AG10803 (cell line): ENCODE measurements at regions not wholly inside any gene's neighbourhood (a gene's known extent, or its start where the extent isn't known, plus 50 kb on each side); places are given as distances from the start of the nearest gene placed in this dataset.
"Not testable (repeated sequence)": the region's sequence is repeated elsewhere in the genome, so short reads cannot be mapped to it uniquely, and the experiment has no call there.

ENCODE experiments used
- DNase-seq: peaks from one replicate; pipeline ENCODE4 v3.0.0; 2010; ENCODE audit warnings: low read depth
- H3K4me3 ChIP-seq: 2 replicates; pipeline ENCODE4 v1.5.1; 2011; ENCODE audit warnings: mild to moderate bottlenecking, low read length, control low read depth
- TF ChIP-seq, protein P1 (sequence below): conservative IDR thresholded peaks from 2 replicates; pipeline ENCODE4 v1.5.1; 2011; ENCODE audit warnings: mild to moderate bottlenecking, low read length, control low read depth, inconsistent platforms

DNA sequence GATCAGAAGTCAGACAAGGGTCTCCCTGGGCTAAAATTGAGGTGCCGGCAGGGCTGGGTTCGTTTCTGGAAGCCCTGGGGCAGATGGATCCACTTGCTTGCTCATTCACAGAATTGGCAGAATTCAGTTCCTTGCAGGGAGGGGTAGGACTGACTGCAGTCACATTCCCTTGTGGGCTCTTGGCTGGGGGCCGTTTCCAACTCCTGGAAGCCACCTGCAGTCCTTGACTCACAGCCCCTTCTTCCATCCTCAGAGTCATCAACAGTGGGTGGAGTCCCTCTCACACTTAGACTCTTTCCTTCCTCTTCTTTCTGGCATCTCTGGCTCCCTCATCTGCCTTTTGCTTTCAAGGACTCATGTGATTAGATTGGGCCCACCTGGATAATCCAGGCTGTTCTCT, 54.6 kb upstream of the NANOS1 start:
- H3K4me3 ChIP-seq: no peak overlapping the region
- TF ChIP-seq, protein P1, sequence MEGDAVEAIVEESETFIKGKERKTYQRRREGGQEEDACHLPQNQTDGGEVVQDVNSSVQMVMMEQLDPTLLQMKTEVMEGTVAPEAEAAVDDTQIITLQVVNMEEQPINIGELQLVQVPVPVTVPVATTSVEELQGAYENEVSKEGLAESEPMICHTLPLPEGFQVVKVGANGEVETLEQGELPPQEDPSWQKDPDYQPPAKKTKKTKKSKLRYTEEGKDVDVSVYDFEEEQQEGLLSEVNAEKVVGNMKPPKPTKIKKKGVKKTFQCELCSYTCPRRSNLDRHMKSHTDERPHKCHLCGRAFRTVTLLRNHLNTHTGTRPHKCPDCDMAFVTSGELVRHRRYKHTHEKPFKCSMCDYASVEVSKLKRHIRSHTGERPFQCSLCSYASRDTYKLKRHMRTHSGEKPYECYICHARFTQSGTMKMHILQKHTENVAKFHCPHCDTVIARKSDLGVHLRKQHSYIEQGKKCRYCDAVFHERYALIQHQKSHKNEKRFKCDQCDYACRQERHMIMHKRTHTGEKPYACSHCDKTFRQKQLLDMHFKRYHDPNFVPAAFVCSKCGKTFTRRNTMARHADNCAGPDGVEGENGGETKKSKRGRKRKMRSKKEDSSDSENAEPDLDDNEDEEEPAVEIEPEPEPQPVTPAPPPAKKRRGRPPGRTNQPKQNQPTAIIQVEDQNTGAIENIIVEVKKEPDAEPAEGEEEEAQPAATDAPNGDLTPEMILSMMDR: no peak
- DNase-seq: no peak

DNA sequence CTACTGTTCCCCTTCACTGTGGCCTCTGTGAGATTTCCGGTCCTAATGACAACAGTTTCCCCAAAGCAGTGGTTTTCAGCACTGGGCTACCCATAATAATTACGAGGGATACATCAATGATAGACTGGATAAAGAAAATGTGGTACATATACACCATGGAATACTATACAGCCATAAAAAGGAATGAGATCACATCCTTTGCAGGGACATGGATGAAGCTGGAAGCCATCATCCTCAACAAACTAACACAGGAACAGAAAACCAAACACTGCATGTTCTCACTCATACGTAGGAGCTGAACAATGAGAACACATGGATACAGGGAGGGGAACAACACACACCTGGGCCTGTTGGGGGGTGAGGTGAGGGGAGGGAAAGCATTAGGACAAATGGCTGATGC, 53.3 kb upstream of the NANOS1 start:
- H3K4me3 ChIP-seq, DNase-seq: not testable (repeated sequence)

GRCh38 chr10:118977022-118977599, 52.4 kb upstream of the NANOS1 start:
- DNase-seq: no peak
- TF ChIP-seq, protein P1: no peak
- H3K4me3 ChIP-seq: no peak overlapping the region

DNA sequence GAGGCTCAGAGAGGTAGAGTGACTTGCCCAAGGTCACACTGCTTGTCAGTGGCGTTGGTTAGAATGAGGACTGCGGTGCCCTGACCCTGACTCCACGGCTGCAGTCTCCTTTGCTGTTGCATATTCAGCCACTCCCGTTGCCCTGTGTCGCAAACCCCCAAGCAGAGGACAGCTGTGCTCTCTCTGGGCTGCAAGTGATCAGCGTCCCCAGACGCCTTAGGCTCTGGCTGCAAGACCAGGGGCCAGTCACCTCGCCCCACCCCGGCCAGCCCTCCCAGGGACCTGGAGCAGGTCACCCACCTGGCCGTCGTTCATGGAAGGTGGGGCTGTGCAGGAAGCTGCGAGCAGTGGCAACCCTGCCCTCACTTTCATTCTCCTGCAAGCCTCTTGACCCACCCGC, 51.7 kb upstream of the NANOS1 start:
- TF ChIP-seq, protein P1: no peak
- DNase-seq: no peak
- no peak overlapping the region for H3K4me3 ChIP-seq

- no peak overlapping the region for H3K4me3 ChIP-seq
- TF ChIP-seq, protein P1: no peak
- DNase-seq: no peak
These were observed 51.1 kb upstream of the NANOS1 start for GRCh38 chr10:118978316-118978997.

- TF ChIP-seq, protein P1: no peak
- no peak overlapping the region for H3K4me3 ChIP-seq
- no peak for DNase-seq
These were observed 50.5 kb upstream of the NANOS1 start for GRCh38 chr10:118978998-118979350.

GRCh38 chr10:118979661-118980060, 49.9 kb upstream of the NANOS1 start:
- H3K4me3 ChIP-seq: no peak overlapping the region
- TF ChIP-seq, protein P1: no peak
- no peak for DNase-seq
